Parathyroid adenoma (tissue), 2 donors: ENCODE measurements at regions not wholly inside any gene's neighbourhood (a gene's known extent, or its start where the extent isn't known, plus 50 kb on each side); places are given as distances from the start of the nearest gene placed in this dataset.

ENCODE experiments used
- H2AFZ ChIP-seq: fragments of 300-600 bp; sonication (generic); one replicate; pipeline ENCODE4 v1.7.0; 2017; ENCODE audit warnings: antibody characterized with exemption, mild to moderate bottlenecking
- H3K27ac ChIP-seq: fragments of 300-600 bp; sonication (generic); one replicate; pipeline ENCODE4 v1.7.0; 2017
- H3K27me3 ChIP-seq: fragments of 300-600 bp; sonication (generic); one replicate; pipeline ENCODE4 v1.7.0; 2017; ENCODE audit warnings: low read length; ENCODE audit not compliant: control insufficient read depth, insufficient read depth
- H3K36me3 ChIP-seq: fragments of 300-600 bp; sonication (generic); one replicate; pipeline ENCODE4 v1.7.0; 2017; ENCODE audit warnings: low read length; ENCODE audit not compliant: control insufficient read depth, insufficient read depth
- H3K4me1 ChIP-seq: fragments of 300-600 bp; sonication (generic); one replicate; pipeline ENCODE4 v1.7.0; 2017; ENCODE audit warnings: control low read depth
- H3K4me2 ChIP-seq: fragments of 300-600 bp; sonication (generic); one replicate; pipeline ENCODE4 v1.7.0; 2017; ENCODE audit warnings: low read length
- H3K4me3 ChIP-seq: fragments of 300-600 bp; sonication (generic); one replicate; pipeline ENCODE4 v1.7.0; 2017; ENCODE audit warnings: low read depth, low read length
- H3K79me2 ChIP-seq: fragments of 300-600 bp; sonication (generic); one replicate; pipeline ENCODE4 v1.7.0; 2017; ENCODE audit warnings: control low read depth
- H3K9ac ChIP-seq: fragments of 300-600 bp; sonication (generic); one replicate; pipeline ENCODE4 v1.7.0; 2017; ENCODE audit warnings: mild to moderate bottlenecking
- H3K9me3 ChIP-seq: fragments of 300-600 bp; sonication (generic); one replicate; pipeline ENCODE4 v1.7.0; 2017; ENCODE audit warnings: low read length; ENCODE audit not compliant: control insufficient read depth
- TF ChIP-seq, protein P1 (sequence below): fragments of 300-600 bp; sonication (generic); IDR thresholded peaks from one replicate; pipeline ENCODE4 v1.7.0; 2017; ENCODE audit warnings: antibody characterized with exemption, mild to moderate bottlenecking
- donor health status: primary hyperparathyroidism.

DNA sequence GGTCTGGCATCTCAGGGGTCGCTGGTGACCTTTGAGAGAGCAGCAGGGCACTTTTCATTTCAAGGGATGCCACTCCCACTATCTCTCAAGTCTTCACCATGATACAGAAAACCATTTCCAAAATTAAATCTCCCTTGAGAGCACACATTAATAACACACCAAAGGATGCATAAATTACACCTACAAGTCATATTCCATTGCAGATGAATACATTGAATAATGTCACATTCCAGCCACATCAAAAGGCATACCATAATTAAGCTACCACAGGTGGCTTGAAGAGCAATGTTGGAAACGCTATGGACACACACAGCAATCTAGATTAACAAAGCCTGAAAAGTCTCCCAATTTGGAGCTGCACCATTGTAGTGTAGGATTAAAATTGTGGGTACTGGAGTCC is 353.3 kb upstream of the ZMIZ1 start:
- no peak overlapping the region for H3K9ac ChIP-seq
- no peaks in the 10 kb centered on the region for H3K9me3 ChIP-seq
- H3K27me3 ChIP-seq = no peaks in the 10 kb centered on the region
- no peak overlapping the region for H3K4me2 ChIP-seq
- no peak overlapping the region for H2AFZ ChIP-seq
- no peaks in the 10 kb centered on the region for H3K4me1 ChIP-seq
- no peak overlapping the region for H3K4me3 ChIP-seq
- TF ChIP-seq, protein P1, sequence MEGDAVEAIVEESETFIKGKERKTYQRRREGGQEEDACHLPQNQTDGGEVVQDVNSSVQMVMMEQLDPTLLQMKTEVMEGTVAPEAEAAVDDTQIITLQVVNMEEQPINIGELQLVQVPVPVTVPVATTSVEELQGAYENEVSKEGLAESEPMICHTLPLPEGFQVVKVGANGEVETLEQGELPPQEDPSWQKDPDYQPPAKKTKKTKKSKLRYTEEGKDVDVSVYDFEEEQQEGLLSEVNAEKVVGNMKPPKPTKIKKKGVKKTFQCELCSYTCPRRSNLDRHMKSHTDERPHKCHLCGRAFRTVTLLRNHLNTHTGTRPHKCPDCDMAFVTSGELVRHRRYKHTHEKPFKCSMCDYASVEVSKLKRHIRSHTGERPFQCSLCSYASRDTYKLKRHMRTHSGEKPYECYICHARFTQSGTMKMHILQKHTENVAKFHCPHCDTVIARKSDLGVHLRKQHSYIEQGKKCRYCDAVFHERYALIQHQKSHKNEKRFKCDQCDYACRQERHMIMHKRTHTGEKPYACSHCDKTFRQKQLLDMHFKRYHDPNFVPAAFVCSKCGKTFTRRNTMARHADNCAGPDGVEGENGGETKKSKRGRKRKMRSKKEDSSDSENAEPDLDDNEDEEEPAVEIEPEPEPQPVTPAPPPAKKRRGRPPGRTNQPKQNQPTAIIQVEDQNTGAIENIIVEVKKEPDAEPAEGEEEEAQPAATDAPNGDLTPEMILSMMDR = no peak
- H3K36me3 ChIP-seq = no peaks in the 10 kb centered on the region
- no peak overlapping the region for H3K27ac ChIP-seq
- no peaks in the 10 kb centered on the region for H3K79me2 ChIP-seq

DNA sequence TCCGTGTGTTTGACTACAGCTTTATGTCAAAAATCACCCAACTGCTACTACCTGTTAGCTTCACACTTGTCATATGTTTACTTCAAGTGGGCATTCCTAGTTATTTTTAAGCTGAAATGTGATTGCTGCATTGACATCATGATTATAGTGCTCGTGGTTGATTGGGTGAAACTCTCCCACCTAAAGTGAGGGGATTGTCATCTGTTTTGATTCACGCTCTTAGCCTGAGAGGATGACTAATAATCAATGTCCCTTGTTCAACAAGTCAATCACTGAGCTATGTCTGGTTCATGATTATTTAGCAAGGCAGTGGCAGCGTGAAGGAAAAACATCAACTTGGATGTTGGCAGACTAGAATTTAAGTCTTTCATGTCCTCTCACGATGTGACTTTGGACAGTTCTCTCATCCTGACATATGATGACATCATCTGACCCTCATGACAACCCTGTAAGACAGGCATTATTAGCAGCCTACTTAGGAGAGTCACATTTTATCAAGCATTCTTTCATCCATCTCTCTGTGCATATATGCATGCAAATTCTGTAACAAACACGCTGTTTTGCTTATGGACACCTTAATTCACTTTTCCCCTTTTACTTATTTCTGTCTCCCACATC is 352.6 kb upstream of the ZMIZ1 start:
- TF ChIP-seq, protein P1 = no peak

DNA sequence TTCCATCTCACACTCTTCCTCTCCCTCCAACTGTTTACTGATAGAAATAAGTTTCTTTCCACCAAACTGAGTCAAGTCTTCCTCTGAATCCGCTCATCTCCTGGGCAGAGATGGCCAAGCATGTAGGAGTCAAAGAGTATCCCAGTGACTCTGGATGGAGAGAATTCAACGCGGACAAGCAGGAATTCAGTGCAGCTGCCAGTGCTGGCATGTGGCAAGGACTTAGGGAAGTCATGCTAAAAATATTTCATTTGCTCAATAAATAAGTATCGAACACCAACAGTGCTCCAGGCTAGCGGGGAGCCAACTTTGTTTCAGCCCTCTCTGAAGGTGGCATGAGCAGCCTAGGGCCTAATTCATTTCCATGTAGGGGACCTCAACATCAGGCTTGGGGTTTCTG is 351.6 kb upstream of the ZMIZ1 start:
- Histone ChIP-seq H3K27me3 (no peaks in the 10 kb centered on the region), H3K79me2 (no peaks in the 10 kb centered on the region), H3K9me3 (no peaks in the 10 kb centered on the region), H3K36me3 (no peaks in the 10 kb centered on the region), H2AFZ (no peak overlapping the region), H3K4me3 (no peak overlapping the region), H3K27ac (no peak overlapping the region), H3K4me2 (no peak overlapping the region), H3K9ac (no peak overlapping the region), H3K4me1 (no peaks in the 10 kb centered on the region)
- TF ChIP-seq, protein P1 = no peak

More for the DNA sequence above, 352.6 kb upstream of the ZMIZ1 start:
- H3K27me3 ChIP-seq = no peaks in the 10 kb centered on the region
- H3K4me2 ChIP-seq = no peak overlapping the region
- H3K4me3 ChIP-seq = no peak overlapping the region
- H3K36me3 ChIP-seq = no peaks in the 10 kb centered on the region
- H2AFZ ChIP-seq = no peak overlapping the region
- H3K27ac ChIP-seq = no peak overlapping the region
- no peaks in the 10 kb centered on the region for H3K4me1 ChIP-seq
- H3K9ac ChIP-seq = no peak overlapping the region
- H3K79me2 ChIP-seq = no peaks in the 10 kb centered on the region
- no peaks in the 10 kb centered on the region for H3K9me3 ChIP-seq

DNA sequence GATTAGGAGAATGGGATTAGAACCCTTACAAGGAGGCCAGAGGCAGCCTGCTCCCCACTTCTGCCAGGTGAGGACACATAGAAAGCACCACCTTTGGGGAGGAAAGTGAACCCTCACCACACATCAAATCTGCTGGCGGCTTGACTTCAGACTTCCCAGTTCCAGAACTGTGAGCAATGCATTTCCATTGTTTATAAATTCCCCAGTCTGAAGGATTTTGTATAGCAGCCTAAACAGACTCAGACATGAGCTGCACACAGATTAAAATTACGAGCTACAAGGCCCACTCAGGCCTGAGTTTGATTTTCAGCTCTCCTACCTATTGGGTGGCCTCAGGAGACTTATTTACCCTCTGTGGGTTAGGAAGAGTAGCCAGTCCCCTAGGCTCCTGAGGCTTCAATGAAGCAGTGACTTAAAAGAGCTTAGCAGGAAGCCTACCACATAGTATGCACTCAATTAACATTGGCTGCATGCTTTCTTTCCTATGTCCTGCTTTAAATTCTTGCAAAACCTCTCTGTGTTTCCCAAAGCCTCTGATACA is 350.7 kb upstream of the ZMIZ1 start:
- no peaks in the 10 kb centered on the region for H3K4me1 ChIP-seq
- no peaks in the 10 kb centered on the region for H3K36me3 ChIP-seq
- no peak overlapping the region for H3K27ac ChIP-seq
- TF ChIP-seq, protein P1 = no peak
- no peaks in the 10 kb centered on the region for H3K27me3 ChIP-seq
- H2AFZ ChIP-seq = no peak overlapping the region
- no peaks in the 10 kb centered on the region for H3K9me3 ChIP-seq
- H3K79me2 ChIP-seq = no peaks in the 10 kb centered on the region
- H3K9ac ChIP-seq = no peak overlapping the region
- H3K4me3 ChIP-seq = no peak overlapping the region
- no peak overlapping the region for H3K4me2 ChIP-seq

DNA sequence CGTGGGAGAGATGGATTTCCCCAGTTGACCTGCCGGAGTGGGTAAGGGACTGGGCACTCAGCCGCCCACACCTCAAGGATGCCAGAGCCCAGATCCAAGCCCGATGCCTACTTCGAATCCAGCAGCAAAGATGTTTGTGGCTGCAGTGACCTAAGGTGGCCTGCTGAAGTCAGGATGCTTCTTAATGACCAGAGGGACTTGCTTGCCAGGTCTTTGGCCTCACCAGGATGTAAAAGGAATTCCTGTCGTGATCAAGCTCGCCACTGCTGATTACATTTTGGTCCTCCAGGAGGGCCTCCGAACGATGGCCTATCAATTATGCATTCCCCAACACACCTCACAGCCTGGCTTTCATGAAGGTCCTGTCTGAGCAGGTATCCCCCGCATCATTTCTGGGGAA is 349.5 kb upstream of the ZMIZ1 start:
- Histone ChIP-seq H3K9ac (no peak overlapping the region), H3K27me3 (no peaks in the 10 kb centered on the region), H3K36me3 (no peaks in the 10 kb centered on the region), H3K4me1 (no peaks in the 10 kb centered on the region), H3K4me3 (no peak overlapping the region), H3K4me2 (no peak overlapping the region), H3K79me2 (no peaks in the 10 kb centered on the region), H3K9me3 (no peaks in the 10 kb centered on the region), H2AFZ (no peak overlapping the region), H3K27ac (no peak overlapping the region)
- TF ChIP-seq, protein P1 = no peak
